Left ventricle myocardium inferior (tissue), 1 donor: ENCODE measurements at regions not wholly inside any gene's neighbourhood (a gene's known extent, or its start where the extent isn't known, plus 50 kb on each side); places are given as distances from the start of the nearest gene placed in this dataset.

Experiments
- DNase-seq: peaks from one replicate; pipeline ENCODE4 v3.0.0-alpha.2; 2020
- H3K27ac ChIP-seq: fragments of 200-600 bp; replicated peaks from 2 replicates; pipeline ENCODE4 v1.8.0; 2021
- H3K27me3 ChIP-seq: fragments of 200-600 bp; 2 replicates; pipeline ENCODE4 v1.8.0; 2021; ENCODE audit warnings: low read depth
- H3K36me3 ChIP-seq: fragments of 200-600 bp; 2 replicates; pipeline ENCODE4 v1.8.0; 2021
- H3K4me1 ChIP-seq: fragments of 200-600 bp; 2 replicates; pipeline ENCODE4 v1.8.0; 2021
- H3K4me3 ChIP-seq: fragments of 200-600 bp; 2 replicates; pipeline ENCODE4 v1.8.0; 2021; ENCODE audit warnings: mild to moderate bottlenecking, moderate library complexity
- H3K9me3 ChIP-seq: fragments of 200-600 bp; replicated peaks from 2 replicates; pipeline ENCODE4 v1.8.0; 2021
- intact Hi-C: fragments of 100-400 bp; cut with micrococcal nuclease; formaldehyde crosslinking; loops from one replicate; pipeline ENCODE4 v1.11.0; 2022
- TF ChIP-seq, protein P1 (sequence below): fragments of 200-600 bp; IDR thresholded peaks from 2 replicates; pipeline ENCODE4 v1.8.0; 2021; ENCODE audit warnings: antibody characterized with exemption, mild to moderate bottlenecking, borderline replicate concordance
- donor health status: DM: no; HTN: yes; CAD: no; lungs with severe emphysema.

DNA sequence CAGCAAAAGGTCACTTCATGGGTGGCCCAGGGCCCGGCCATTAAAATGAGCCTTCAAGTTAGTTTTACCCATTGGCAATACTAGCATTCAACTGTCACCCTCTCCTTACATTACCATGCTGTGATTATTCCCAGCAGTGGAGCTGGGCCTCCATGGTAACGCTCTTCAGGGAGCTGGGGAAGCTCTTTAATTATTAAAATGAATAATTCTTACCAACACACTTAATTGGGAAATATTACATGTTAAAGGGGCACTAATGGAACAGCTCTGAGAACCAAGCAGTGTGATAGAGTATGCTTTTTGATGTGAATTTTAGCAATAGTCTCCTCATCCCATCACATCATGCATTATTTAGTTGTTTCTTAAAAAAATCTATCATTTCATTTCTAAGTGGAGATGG lies 187.2 kb downstream of the CEMIP2 start:
- intact Hi-C loops = no loop called here
- H3K27me3 ChIP-seq = no peaks in the 10 kb centered on the region
- TF ChIP-seq, protein P1, sequence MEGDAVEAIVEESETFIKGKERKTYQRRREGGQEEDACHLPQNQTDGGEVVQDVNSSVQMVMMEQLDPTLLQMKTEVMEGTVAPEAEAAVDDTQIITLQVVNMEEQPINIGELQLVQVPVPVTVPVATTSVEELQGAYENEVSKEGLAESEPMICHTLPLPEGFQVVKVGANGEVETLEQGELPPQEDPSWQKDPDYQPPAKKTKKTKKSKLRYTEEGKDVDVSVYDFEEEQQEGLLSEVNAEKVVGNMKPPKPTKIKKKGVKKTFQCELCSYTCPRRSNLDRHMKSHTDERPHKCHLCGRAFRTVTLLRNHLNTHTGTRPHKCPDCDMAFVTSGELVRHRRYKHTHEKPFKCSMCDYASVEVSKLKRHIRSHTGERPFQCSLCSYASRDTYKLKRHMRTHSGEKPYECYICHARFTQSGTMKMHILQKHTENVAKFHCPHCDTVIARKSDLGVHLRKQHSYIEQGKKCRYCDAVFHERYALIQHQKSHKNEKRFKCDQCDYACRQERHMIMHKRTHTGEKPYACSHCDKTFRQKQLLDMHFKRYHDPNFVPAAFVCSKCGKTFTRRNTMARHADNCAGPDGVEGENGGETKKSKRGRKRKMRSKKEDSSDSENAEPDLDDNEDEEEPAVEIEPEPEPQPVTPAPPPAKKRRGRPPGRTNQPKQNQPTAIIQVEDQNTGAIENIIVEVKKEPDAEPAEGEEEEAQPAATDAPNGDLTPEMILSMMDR = no peak
- H3K4me3 ChIP-seq = no peak overlapping the region
- no peaks in the 10 kb centered on the region for H3K4me1 ChIP-seq
- H3K36me3 ChIP-seq = no peaks in the 10 kb centered on the region
- DNase-seq = no peak
- no peaks in the 10 kb centered on the region for H3K9me3 ChIP-seq
- no peak overlapping the region for H3K27ac ChIP-seq

DNA sequence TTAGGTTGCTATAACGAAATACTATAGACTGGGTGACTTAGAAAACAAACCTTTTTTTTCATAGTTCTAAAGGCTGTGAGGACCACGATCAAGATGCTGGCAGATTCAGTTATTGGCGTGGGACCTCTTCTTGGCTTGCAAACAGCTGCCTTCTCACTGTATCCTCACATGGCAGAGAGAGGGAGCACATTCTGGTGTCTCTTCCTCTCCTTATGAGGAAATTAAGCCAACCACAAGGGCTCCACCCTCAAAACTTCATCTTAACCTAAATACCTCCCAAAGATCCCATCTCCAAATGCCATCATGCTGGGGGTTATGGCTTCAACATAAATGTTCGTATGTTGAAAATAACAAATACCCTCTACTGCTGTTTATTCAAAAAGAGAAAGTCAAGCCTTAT lies 197.1 kb downstream of the CEMIP2 start:
- TF ChIP-seq, protein P1 = no peak
- Histone ChIP-seq H3K27ac (no peak overlapping the region), H3K4me1 (no peaks in the 10 kb centered on the region), H3K27me3 (no peaks in the 10 kb centered on the region), H3K9me3 (no peaks in the 10 kb centered on the region), H3K4me3 (no peak overlapping the region), H3K36me3 (no peaks in the 10 kb centered on the region)
- intact Hi-C loops = no loop called here
- DNase-seq = no peak

DNA sequence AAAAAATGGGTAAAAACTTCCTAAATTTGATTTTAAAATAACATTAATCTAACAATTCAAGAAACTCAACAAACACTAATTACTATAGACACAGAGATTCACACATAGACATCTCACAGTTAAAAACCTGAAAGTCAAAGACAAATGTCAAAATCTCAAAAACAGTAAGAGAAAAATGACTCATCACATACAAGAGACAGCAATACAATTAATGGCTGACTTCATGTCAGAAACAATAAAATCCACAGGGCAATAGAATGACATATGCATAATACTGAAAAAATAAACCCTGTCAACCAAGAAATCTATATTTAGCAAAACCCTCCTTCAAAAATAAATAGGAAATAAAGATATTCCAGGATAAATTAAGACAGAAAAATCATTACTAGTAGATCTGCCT lies 200.4 kb downstream of the CEMIP2 start:
- intact Hi-C loops = no loop called here
- DNase-seq = no peak

DNA sequence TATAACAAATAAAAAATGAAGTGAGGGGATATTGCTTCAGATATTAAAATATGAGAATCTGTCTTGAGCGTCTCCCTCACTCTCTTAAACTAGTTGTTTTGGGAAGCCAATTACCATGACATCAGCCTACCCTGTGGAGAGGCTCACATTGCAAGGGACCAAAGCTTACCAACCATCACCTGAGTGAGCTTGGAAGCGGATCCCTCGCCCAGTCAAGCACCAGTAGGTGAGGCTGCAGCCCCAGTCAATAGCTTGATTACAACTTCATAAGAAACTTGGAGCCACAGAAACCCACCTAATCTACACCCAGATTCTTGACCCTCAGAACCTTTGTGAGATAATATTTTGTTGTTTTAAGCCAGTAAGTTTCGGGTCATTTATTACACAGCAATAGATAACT lies 206.2 kb downstream of the CEMIP2 start:
- TF ChIP-seq, protein P1 = no peak
- Histone ChIP-seq H3K27ac (no peak overlapping the region), H3K9me3 (no peaks in the 10 kb centered on the region), H3K27me3 (peaks cover 8% of the 10 kb centered on the region), H3K4me3 (no peak overlapping the region), H3K36me3 (no peaks in the 10 kb centered on the region), H3K4me1 (no peaks in the 10 kb centered on the region)
- intact Hi-C loops = no loop called here
- no peak for DNase-seq

More for the DNA sequence above, 200.4 kb downstream of the CEMIP2 start:
- Histone ChIP-seq H3K9me3 (no peaks in the 10 kb centered on the region), H3K36me3 (no peaks in the 10 kb centered on the region), H3K27ac (no peak overlapping the region), H3K4me1 (no peaks in the 10 kb centered on the region), H3K27me3 (no peaks in the 10 kb centered on the region), H3K4me3 (no peak overlapping the region)
- TF ChIP-seq, protein P1 = no peak

DNA sequence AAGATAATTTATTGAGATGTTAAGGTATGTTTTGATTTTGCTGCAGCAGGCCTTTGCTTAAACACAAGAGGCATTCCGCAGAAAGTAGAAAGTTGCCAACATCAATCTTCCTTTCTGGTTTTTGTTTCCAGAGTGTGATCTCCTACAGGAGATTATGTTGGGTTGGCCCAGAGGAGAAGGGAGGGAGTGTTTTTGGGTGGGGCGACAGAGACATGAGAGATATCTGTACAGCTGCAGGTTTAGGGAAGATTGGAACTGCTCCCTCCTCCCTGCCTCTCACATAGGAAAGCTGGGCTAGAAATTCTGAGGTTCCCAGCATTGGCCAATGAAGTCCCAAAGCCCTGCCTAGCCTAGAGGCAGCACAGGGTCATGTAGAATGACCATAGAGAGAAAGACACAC lies 211.0 kb downstream of the CEMIP2 start:
- Histone ChIP-seq H3K4me3 (no peak overlapping the region), H3K4me1 (no peaks in the 10 kb centered on the region), H3K9me3 (no peaks in the 10 kb centered on the region), H3K36me3 (no peaks in the 10 kb centered on the region), H3K27me3 (peaks cover 28% of the 10 kb centered on the region), H3K27ac (no peak overlapping the region)
- TF ChIP-seq, protein P1 = no peak
- DNase-seq = no peak
- intact Hi-C loops = no loop called here

DNA sequence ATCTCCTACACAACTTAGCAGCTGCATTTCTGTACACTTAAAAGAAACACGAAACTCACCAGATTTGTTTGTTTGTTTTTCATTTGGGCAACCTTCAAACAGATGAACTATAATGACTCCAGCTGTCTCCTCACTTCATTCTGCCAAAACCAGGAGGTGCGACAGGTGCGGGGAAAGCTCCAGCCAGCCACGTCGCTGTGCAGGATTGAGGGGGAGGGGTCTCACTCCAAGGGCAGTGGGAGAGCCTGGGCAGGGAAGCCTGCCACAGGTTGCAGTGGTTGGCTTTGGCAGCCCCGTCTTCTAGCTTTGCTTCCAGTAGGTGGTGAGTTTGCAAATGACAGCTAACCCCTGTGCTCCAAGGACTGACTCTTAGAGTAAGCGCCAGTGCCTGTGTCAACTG lies 215.8 kb downstream of the CEMIP2 start:
- Histone ChIP-seq H3K27ac (no peak overlapping the region), H3K27me3 (peaks cover 33% of the 10 kb centered on the region), H3K9me3 (no peaks in the 10 kb centered on the region), H3K36me3 (no peaks in the 10 kb centered on the region), H3K4me3 (no peak overlapping the region), H3K4me1 (no peaks in the 10 kb centered on the region)
- no peak for DNase-seq
- intact Hi-C loops = no loop called here
- TF ChIP-seq, protein P1 = no peak
